ENCODE measurements at regions not wholly inside any gene's neighbourhood (a gene's known extent, or its start where the extent isn't known, plus 50 kb on each side); places are given as distances from the start of the nearest gene placed in this dataset.

DNA sequence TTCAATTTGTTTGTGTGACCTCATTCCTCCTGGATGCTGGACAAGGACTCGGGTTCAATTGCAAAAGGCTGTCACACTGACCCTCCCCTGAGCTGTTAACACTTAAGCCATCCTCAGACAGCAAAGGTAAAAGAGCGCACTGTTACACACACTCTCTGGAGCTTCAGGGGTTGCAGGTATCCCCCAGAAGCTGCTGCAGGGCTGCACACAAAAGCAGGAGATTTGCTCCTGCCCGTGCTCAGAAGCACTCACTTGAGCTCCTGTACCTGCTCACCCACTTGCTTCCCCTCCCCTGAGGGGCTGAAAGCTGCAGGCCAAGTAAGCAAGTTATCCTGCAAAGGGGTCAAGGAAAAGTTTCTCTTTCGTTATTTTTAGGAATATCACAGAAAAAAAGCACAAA is 886.2 kb upstream of the ZWINT start:
- Mint-ChIP-seq H3K27ac (no peak overlapping the region), H3K9me3 (peaks cover 0 to 5% of the 10 kb centered on the region in 2 donors), H3K4me3 (no peak overlapping the region), H3K4me1 (no peaks in the 10 kb centered on the region), H3K36me3 (no peaks in the 10 kb centered on the region), H3K27me3 (no peaks in the 10 kb centered on the region)
- no peak for DNase-seq
- no peak for ATAC-seq (replicated peaks)

DNA sequence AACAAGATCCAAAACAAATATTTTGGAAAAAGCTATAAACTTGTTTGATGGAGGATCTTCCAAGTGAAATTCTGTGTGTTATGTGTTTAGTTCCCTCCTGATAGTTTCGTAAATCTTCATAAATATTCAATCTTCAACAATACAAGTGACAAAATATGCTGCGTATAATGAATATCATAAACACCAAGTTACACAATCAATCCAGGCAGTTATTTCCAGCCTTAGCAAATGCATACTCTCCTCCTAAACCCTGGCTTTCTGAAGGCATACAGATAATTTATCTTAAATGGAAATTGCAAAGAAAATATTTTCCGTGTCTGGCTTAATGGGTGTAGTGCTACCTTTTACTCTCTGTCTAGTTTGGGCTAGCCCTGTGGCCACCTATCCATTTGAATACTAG is 864.9 kb upstream of the ZWINT start:
- no peak for DNase-seq
- no peak for ATAC-seq (replicated peaks)
- Mint-ChIP-seq H3K27me3 (no peaks in the 10 kb centered on the region), H3K4me3 (no peak overlapping the region), H3K4me1 (no peaks in the 10 kb centered on the region), H3K9me3 (peaks cover 3 to 5% of the 10 kb centered on the region in 2 donors), H3K36me3 (no peaks in the 10 kb centered on the region), H3K27ac (no peak overlapping the region)

DNA sequence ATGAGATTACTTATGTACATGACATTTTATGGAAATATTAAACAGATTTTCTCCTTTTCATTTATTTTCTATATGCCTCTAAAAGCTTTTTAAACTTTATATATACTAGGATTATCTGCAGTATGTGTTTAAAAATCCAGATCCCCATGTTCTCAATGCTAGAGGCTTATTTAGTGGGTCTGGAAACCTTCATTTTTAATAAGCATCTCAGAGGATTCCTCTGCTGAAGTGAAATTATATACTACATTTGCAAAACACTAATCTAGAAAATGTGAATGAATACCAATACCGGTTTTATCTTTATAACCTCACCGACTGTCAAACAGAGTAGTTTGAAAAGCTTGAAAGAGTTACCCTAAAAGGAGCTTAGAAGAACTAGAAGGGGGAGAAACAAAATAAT is 863.8 kb upstream of the ZWINT start:
- Mint-ChIP-seq H3K27me3 (no peaks in the 10 kb centered on the region), H3K4me3 (no peak overlapping the region), H3K36me3 (no peaks in the 10 kb centered on the region), H3K9me3 (peaks cover 3 to 4% of the 10 kb centered on the region in 2 donors), H3K4me1 (no peaks in the 10 kb centered on the region), H3K27ac (no peak overlapping the region)
- DNase-seq = no peak
- no peak for ATAC-seq (replicated peaks)

DNA sequence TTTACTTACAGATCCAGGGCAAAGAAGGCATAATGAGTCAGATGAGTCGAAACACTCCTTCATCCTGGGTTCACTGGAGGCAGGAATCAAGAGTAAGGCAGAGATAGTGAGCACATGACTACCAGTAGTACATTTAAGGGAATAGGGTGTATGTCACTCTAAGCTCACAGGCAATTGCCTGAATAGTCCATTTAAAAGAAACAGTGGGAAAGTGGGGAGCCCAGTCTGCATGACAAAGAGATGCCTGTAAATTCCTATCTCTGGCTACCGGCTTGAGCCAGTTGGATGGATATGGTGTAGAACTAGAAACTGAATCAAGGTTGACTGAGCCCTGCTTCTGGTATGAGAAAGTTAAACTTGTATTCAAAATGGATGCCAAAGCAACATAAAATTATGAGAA is 861.5 kb upstream of the ZWINT start:
- Mint-ChIP-seq H3K27me3 (no peaks in the 10 kb centered on the region), H3K4me3 (no peak overlapping the region), H3K36me3 (no peaks in the 10 kb centered on the region), H3K9me3 (no peaks in the 10 kb centered on the region), H3K27ac (no peak overlapping the region), H3K4me1 (no peaks in the 10 kb centered on the region)
- DNase-seq = no peak
- no peak for ATAC-seq (replicated peaks)

DNA sequence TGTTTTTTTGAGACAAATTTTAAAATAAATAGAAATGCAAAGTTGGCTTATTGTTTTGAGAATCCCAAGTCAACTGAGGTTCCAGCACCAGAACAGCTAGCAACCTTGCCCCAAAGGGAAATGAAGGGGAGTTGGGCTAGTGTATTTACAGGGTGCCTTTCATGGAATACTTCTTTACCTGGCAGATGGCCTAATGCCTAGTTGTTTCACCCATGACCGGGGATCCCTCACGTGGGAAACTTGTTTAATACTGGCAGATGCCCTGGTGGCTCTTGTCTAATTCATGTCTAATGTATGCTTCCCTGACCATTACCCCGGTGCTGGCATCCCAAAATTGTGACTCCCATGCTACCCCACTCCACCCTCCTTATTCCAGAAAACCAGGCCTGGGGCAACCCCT is 861.1 kb upstream of the ZWINT start:
- no peaks in the 10 kb centered on the region for H3K27me3 Mint-ChIP-seq
- no peak for DNase-seq
- no peak overlapping the region for H3K4me3 Mint-ChIP-seq

DNA sequence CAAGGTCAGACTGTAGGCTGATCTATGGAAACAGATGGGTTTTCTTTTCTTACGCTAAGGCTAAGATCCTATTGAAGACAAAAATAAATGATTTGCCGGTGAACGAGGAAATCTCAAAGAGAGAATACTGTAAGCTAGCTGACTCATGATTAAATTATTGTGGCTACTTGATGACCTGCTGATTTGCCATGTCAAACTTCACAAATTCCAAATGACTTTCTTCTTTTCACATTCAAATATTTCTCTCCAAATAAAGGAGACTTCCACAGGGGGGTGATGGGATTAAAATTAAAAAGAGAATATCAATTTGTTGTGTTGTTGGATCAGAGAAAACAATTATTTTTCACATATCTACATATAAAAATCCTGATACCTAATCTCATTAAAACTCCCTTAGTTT is 860.6 kb upstream of the ZWINT start:
- no peak for ATAC-seq (replicated peaks)
- H3K4me1 Mint-ChIP-seq = no peaks in the 10 kb centered on the region
- H3K27me3 Mint-ChIP-seq = no peaks in the 10 kb centered on the region
- DNase-seq = no peak
- no peaks in the 10 kb centered on the region for H3K9me3 Mint-ChIP-seq
- H3K36me3 Mint-ChIP-seq = no peaks in the 10 kb centered on the region
- H3K27ac Mint-ChIP-seq = no peak overlapping the region
- no peak overlapping the region for H3K4me3 Mint-ChIP-seq

More for the DNA sequence above, 861.1 kb upstream of the ZWINT start:
- no peak for ATAC-seq (replicated peaks)
- Mint-ChIP-seq H3K36me3 (no peaks in the 10 kb centered on the region), H3K9me3 (no peaks in the 10 kb centered on the region), H3K4me1 (no peaks in the 10 kb centered on the region), H3K27ac (no peak overlapping the region)

DNA sequence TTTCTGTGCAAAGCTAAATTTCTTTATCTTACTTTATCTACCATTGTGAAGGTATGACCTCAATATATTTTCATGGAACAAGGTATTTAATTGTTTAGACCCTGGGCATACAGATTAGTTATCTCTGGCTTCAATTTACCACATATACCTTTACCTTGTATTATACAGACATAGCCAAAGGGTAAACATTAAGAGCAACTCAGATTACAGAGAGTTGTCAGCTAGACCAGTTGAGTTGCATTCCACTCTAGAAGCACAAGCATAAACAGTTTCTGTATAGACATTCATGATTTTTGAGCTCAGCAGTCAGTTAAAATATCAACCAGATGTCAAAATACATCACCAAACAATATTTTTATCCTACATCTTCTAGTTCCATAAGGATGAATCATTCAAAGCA is 857.3 kb upstream of the ZWINT start:
- no peak overlapping the region for H3K27ac Mint-ChIP-seq
- H3K27me3 Mint-ChIP-seq = no peaks in the 10 kb centered on the region
- no peaks in the 10 kb centered on the region for H3K4me1 Mint-ChIP-seq
- no peak overlapping the region for H3K4me3 Mint-ChIP-seq
- no peak for ATAC-seq (replicated peaks)
- DNase-seq = no peak
- H3K9me3 Mint-ChIP-seq = no peaks in the 10 kb centered on the region
- no peaks in the 10 kb centered on the region for H3K36me3 Mint-ChIP-seq

DNA sequence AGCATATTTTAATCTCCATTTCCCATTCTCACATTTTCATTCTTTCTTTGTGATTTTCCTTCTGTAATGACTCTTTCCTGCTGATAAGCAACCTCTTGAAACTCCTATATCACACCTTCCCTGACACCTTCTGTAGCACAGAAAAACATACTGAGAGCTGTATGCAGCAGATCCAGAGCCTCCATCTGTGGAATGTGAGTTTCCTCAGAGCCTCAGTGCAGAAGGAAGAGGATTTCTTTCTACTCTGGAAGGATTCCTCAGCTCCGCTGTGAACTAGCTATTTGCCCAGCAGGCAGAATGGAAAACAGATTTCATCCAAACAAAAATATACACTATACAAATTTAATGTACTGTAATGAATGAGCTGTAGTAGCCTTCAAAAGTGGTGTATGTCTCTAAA is 841.3 kb upstream of the ZWINT start:
- Mint-ChIP-seq H3K4me3 (no peak overlapping the region), H3K36me3 (no peaks in the 10 kb centered on the region), H3K27me3 (no peaks in the 10 kb centered on the region), H3K4me1 (no peaks in the 10 kb centered on the region), H3K9me3 (peaks cover 0 to 1% of the 10 kb centered on the region in 2 donors), H3K27ac (no peak overlapping the region)
- ATAC-seq (replicated peaks) (no peak), DNase-seq (no peak)

DNA sequence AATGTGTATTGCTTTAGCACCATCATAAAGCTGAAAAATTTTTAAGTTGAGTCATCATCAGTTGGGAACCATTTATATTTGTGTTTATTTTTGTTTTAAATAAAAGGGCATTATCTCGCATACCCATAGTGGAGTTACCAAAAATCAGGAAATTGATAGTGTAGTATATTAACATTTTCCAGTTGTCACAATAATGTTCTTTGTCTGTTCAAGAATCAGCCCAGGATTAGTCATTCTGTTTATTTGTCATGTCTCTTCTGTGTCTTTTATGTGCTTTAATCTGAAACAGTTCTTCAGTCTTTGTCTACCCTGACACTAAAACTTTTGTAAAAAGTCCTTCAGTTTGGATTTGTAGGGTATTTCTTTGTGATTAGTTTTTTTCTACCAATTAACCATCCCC is 827.8 kb upstream of the ZWINT start:
- H3K4me3 Mint-ChIP-seq = no peak overlapping the region
- H3K9me3 Mint-ChIP-seq = peaks cover 3% of the 10 kb centered on the region in 2 donors
- H3K36me3 Mint-ChIP-seq = no peaks in the 10 kb centered on the region
- H3K27me3 Mint-ChIP-seq = no peaks in the 10 kb centered on the region
- DNase-seq = no peak
- ATAC-seq (replicated peaks) = no peak
- no peaks in the 10 kb centered on the region for H3K4me1 Mint-ChIP-seq
- no peak overlapping the region for H3K27ac Mint-ChIP-seq

DNA sequence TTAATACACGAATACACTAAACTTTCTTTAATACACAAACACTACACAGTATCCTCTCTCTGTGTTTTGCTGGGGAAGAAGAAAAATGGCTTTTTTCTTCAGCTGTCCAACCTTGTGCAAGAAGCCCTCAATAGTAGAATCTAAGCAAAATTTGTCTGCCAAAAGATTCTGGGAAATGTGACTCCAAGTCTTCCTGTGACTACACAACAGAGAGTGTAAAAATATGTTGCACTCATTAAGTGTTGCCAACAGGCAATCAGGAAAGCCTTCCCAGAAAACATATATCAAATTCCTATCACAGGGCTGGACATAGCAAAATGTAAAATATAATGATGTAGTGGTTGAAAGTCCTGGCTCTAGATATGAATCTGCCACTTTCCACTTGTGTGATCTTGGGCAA is 825.1 kb upstream of the ZWINT start:
- Mint-ChIP-seq H3K4me1 (no peaks in the 10 kb centered on the region), H3K4me3 (no peak overlapping the region), H3K27ac (no peak overlapping the region), H3K27me3 (no peaks in the 10 kb centered on the region), H3K9me3 (peaks cover 4 to 6% of the 10 kb centered on the region in 2 donors), H3K36me3 (no peaks in the 10 kb centered on the region)
- DNase-seq (no peak), ATAC-seq (replicated peaks) (no peak)

DNA sequence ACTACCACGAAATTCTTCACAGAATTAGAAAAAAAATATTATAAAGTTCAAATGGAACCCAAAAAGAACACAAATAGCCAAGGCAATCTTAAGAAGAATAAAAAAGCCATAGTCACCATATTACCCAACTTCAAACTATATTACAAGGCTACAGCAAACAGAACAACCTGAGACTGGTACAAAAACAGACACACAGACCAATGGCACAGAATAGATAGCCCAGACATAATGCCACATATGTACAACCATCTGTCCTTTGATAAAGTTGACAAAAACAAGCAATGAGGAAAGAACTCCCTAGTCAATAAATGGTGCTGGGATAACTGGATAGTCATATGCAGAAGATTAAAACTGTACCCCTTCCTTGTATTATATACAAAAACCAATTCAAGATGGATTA is 808.5 kb upstream of the ZWINT start:
- DNase-seq (no peak), ATAC-seq (replicated peaks) (no peak)
- H3K36me3 Mint-ChIP-seq = no peaks in the 10 kb centered on the region
- peaks cover 0 to 3% of the 10 kb centered on the region in 2 donors for H3K9me3 Mint-ChIP-seq
- H3K27me3 Mint-ChIP-seq = no peaks in the 10 kb centered on the region
- no peaks in the 10 kb centered on the region for H3K4me1 Mint-ChIP-seq
- H3K4me3 Mint-ChIP-seq = no peak overlapping the region
- no peak overlapping the region for H3K27ac Mint-ChIP-seq

DNA sequence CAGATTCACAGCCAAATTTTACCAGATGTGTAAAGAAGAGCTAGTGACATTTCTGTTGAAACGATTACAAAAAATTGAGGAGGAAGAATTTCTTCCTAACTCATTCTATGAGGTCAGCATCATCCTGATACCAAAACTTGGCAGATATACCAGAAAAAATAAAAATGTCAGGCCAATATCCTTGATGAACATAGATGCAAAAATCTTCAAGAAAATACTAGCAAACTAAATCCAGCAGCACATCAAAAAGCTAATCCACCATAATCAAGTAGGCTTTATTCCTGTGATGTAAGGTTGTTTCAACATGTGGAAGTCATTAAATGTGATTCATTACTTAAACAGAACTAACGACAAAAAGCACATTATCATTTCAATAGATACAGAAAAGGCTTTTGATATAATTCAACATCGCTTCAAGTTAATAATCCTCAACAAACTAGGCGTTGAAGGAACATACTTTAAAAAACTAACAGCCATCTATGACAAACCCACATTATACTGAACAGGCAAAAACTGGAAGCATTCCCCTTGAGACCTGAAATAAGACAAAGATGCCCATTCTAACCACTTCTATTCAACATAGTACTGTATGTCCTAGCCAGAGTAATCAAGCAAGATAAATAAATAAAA is 807.7 kb upstream of the ZWINT start:
- no peaks in the 10 kb centered on the region for H3K36me3 Mint-ChIP-seq
- no peak overlapping the region for H3K4me3 Mint-ChIP-seq
- ATAC-seq (replicated peaks) (no peak), DNase-seq (no peak)
- peaks cover 0 to 4% of the 10 kb centered on the region in 2 donors for H3K9me3 Mint-ChIP-seq
- H3K4me1 Mint-ChIP-seq = no peaks in the 10 kb centered on the region
- H3K27ac Mint-ChIP-seq = no peak overlapping the region
- no peaks in the 10 kb centered on the region for H3K27me3 Mint-ChIP-seq

DNA sequence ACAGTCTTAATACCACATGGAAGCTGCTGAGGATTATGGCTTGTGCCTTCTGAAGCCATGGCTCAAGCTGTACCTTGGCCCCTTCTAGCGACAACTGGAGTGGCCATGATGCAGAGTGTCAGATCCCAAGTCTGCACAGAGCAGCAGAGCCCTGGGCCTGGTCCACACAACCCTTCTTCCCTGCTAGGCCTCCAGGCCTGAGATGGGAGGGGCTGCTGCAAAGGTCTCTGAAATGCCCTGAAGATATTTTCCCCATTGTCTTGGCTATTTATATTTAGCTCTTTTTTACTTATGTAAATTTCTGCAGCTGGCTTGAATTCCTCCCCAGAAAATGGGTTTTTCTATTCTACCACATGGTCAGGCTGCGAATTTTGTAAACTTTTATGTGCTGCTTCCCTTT is 804.6 kb upstream of the ZWINT start:
- Mint-ChIP-seq H3K9me3 (peaks cover 0 to 4% of the 10 kb centered on the region in 2 donors), H3K27me3 (no peaks in the 10 kb centered on the region), H3K36me3 (no peaks in the 10 kb centered on the region), H3K27ac (no peak overlapping the region), H3K4me1 (no peaks in the 10 kb centered on the region), H3K4me3 (no peak overlapping the region)
- ATAC-seq (replicated peaks) (no peak), DNase-seq (no peak)

DNA sequence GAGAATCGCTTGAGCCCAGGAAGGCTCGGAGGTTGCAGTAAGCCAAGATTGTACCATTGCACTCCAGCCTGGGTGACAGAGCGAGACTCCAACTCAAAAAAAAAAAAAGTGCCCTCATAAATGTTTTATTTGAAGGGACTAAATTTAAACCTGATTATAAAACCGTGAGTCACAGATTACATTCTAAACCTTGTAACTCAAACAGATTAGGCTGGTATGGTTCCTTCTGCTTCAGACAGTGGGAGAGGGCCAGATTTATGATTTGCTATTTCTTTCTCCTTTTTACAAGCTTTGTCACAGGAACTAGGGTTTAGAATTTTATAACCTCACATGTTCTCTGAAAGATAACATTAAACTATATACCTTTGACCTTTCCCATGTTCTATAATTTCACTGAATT is 801.2 kb upstream of the ZWINT start:
- Mint-ChIP-seq H3K4me3 (no peak overlapping the region), H3K9me3 (peaks cover 0 to 1% of the 10 kb centered on the region in 2 donors), H3K27me3 (no peaks in the 10 kb centered on the region), H3K4me1 (no peaks in the 10 kb centered on the region), H3K36me3 (no peaks in the 10 kb centered on the region), H3K27ac (no peak overlapping the region)
- no peak for DNase-seq
- ATAC-seq (replicated peaks) = no peak

DNA sequence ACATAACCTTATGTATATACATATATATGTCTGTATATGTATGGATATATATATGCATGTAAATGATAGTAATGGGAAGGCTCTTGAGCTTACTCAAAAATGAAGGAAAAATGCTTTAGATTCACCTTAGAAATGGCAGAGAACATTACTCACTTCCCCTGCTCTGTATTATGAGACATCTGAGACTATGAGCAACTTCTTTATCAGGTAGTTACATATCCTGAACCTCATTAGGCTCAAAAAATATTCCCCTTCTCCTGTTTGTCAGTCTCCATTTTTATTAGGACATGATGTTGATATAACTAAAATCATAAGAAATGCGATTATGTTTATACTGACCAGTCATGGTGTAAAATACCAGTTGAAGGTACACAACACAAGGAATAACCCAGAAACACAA is 800.1 kb upstream of the ZWINT start:
- no peak overlapping the region for H3K4me3 Mint-ChIP-seq
- DNase-seq = no peak
- no peaks in the 10 kb centered on the region for H3K27me3 Mint-ChIP-seq
- no peaks in the 10 kb centered on the region for H3K4me1 Mint-ChIP-seq
- no peak overlapping the region for H3K27ac Mint-ChIP-seq
- peaks cover 0 to 1% of the 10 kb centered on the region in 2 donors for H3K9me3 Mint-ChIP-seq
- ATAC-seq (replicated peaks) = no peak
- no peaks in the 10 kb centered on the region for H3K36me3 Mint-ChIP-seq

DNA sequence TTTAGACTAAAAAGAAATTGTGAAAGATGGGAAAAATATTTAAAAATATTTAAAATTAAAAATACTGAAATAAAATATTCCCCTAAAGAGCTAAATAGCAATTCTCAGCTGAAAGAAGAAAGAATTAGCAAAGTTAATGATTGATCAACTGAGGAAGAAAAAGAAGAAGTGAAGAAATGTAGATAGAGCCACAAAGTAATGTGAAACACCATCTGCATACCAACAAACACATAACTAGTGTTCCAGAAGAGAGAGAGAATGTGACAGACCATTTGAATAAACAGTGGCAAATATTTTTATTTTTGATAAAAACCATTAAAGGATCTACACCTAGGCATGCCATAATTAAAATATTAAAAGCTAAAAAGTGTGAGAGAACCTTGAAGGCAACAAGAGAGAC is 784.5 kb upstream of the ZWINT start:
- DNase-seq (no peak), ATAC-seq (replicated peaks) (no peak)
- H3K9me3 Mint-ChIP-seq = peaks cover 4 to 6% of the 10 kb centered on the region in 2 donors
- no peaks in the 10 kb centered on the region for H3K27me3 Mint-ChIP-seq
- H3K27ac Mint-ChIP-seq = no peak overlapping the region
- H3K4me1 Mint-ChIP-seq = no peaks in the 10 kb centered on the region
- H3K4me3 Mint-ChIP-seq = no peak overlapping the region
- no peaks in the 10 kb centered on the region for H3K36me3 Mint-ChIP-seq
